ENCODE measurements at regions not wholly inside any gene's neighbourhood (a gene's known extent, or its start where the extent isn't known, plus 50 kb on each side); places are given as distances from the start of the nearest gene placed in this dataset.

DNA sequence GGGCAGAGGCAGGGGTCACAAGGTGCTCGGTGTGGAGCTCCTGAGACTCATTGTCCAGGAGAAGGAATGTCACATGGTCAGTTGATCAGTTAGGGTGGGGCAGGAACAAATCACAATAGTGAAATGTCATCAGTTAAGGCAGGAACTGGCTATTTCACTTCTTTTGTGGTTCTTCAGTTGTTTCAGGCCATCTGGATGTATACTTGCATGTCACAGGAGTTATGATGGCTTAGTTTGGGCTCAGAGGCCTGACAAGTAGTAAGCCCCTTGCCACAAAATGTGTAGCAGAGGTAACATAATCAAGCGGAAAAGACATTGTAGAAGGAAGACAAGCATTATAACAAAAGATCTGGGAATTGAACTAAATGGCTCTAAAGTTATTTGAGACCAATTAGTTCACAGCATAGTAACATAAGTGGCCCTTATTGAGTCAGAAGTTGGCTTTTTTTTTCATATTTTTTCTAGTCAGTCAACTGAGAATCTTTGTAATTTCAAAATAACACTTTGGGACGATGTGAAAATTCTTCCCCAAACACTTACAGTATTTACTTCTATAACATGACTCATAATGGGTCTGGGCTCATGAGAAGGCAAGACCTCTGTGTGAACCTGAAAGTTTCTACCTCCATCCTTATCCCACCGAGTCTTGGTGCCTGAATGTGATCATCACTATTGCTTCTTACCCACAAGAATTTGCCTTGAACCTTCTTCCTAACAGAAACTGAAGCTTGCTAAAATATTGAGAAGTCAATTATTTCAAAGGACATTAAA, 137.0 kb upstream of the DPT start:
- TF ChIP-seq POLR2A (IDR thresholded peaks at IDR 0.05) (no peak), POLR2AphosphoS5 (IDR thresholded peaks at IDR 0.05) (no peak), EP300 (IDR thresholded peaks at IDR 0.05; ENCODE audit: low read depth) (no peak)
- TF ChIP-seq, protein P1, sequence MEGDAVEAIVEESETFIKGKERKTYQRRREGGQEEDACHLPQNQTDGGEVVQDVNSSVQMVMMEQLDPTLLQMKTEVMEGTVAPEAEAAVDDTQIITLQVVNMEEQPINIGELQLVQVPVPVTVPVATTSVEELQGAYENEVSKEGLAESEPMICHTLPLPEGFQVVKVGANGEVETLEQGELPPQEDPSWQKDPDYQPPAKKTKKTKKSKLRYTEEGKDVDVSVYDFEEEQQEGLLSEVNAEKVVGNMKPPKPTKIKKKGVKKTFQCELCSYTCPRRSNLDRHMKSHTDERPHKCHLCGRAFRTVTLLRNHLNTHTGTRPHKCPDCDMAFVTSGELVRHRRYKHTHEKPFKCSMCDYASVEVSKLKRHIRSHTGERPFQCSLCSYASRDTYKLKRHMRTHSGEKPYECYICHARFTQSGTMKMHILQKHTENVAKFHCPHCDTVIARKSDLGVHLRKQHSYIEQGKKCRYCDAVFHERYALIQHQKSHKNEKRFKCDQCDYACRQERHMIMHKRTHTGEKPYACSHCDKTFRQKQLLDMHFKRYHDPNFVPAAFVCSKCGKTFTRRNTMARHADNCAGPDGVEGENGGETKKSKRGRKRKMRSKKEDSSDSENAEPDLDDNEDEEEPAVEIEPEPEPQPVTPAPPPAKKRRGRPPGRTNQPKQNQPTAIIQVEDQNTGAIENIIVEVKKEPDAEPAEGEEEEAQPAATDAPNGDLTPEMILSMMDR (IDR thresholded peaks at IDR 0.05) = no peak

Data from transverse colon (tissue), 4 donors.